Adrenal gland (tissue), 5 donors: ENCODE measurements at regions not wholly inside any gene's neighbourhood (a gene's known extent, or its start where the extent isn't known, plus 50 kb on each side); places are given as distances from the start of the nearest gene placed in this dataset.

Experiments
- CTCF ChIP-seq, 6 experiments: fragments of 450-650 bp in 4 of 6; fragments of 200-600 bp in 2 of 6; sonication (generic) in 1 of 6; IDR thresholded peaks; 1 replicate in 5 of 6; 2 replicates in 1 of 6; pipeline versions ENCODE4 v1.5.1 to v1.8.0; 2016 to 2021; ENCODE audit warnings: antibody characterized with exemption in 6 of 6, mild to moderate bottlenecking in 2 of 6, moderate library complexity in 1 of 6
- POLR2A ChIP-seq, 2 donors: fragments of 450-650 bp; IDR thresholded peaks; one replicate each; pipeline ENCODE4 v1.6.1; 2017; ENCODE audit warnings: antibody characterized with exemption in 2 of 2, mild to moderate bottlenecking in 2 of 2, moderate library complexity in 1 of 2
- donor health status: DM: no; HTN: no; CAD: no.

DNA sequence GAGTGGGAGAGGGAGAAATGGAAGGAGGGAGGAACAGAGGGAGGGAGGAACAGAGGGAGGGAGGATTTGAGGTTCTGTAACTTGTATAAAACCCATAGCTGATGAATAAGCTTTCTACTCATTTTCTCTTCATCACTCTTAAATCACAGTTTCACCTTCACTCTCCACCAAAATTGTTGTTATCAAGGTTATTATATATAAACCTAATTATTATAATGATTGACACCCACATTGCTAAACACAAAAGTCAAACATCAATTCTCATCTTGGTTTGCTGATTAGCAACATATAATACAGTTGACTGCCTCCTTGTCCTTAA is 229.0 kb upstream of the PAPPA start:
- TF ChIP-seq POLR2A (IDR thresholded peaks at IDR 0.05) = no peak
- TF ChIP-seq CTCF (IDR thresholded peaks at IDR 0.05) = no peak
